Spinal cord (tissue), 9 donors: ENCODE measurements at regions not wholly inside any gene's neighbourhood (a gene's known extent, or its start where the extent isn't known, plus 50 kb on each side); places are given as distances from the start of the nearest gene placed in this dataset.
A peak's percentile ranks its signal among the peaks of the same experiment; 100 is the strongest.

Experiments
- DNase-seq, 6 donors: peaks; one replicate each; pipeline versions ENCODE4 v3.0.0 to v3.0.0-alpha.2; 2013 to 2015; ENCODE audit warnings: low spot score in 6 of 6, low read depth in 4 of 6
- H3K27ac ChIP-seq: one replicate; pipeline ENCODE4 v1.5.1; 2013; ENCODE audit warnings: low read depth, low read length, control low read depth
- H3K27me3 ChIP-seq: one replicate; pipeline ENCODE4 v1.6.1; 2013; ENCODE audit warnings: low read length; ENCODE audit not compliant: control insufficient read depth, insufficient read depth
- H3K36me3 ChIP-seq: one replicate; pipeline ENCODE4 v1.6.1; 2013; ENCODE audit warnings: low read length; ENCODE audit not compliant: control insufficient read depth, insufficient read depth
- H3K4me1 ChIP-seq: one replicate; pipeline ENCODE4 v1.6.1; 2013; ENCODE audit warnings: low read length; ENCODE audit not compliant: control insufficient read depth, insufficient read depth
- H3K4me3 ChIP-seq: one replicate; pipeline ENCODE4 v1.5.1; 2013; ENCODE audit warnings: low read depth, low read length, control low read depth
- H3K9me3 ChIP-seq: one replicate; pipeline ENCODE4 v1.6.1; 2013; ENCODE audit warnings: low read length; ENCODE audit not compliant: control insufficient read depth, insufficient read depth
- WGBS: methylation state at CpG from one replicate; pipeline ENCODE4 v1.1.5; 2013; ENCODE audit warnings: missing lambda C conversion rate; ENCODE audit not compliant: insufficient coverage; 5-methylcytosine and 5-hydroxymethylcytosine counted together
- donor health status: healthy.

DNA sequence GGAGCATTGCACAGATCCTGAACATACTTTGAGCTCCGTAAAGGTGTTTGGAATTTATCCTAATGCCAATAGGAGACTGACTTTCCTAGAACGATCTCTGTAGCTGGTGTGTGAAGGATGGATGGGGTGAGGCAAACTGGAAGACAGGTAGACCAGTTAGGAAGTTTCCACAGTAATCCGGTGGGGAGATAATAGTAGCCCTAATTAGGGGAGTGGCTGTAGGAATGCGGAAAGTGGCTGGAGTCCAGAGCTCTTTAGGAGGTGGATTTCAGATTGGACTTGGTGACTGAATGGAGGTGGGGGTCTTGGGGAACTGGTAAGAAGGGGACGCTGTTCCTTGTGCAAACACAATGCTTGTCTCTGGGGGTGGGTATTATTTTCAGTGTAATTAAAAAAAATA, 146.3 kb downstream of the SOX4 start:
- no peak overlapping the region for H3K27ac ChIP-seq
- no peaks in the 10 kb centered on the region for H3K27me3 ChIP-seq
- H3K4me1 ChIP-seq = no peaks in the 10 kb centered on the region
- H3K9me3 ChIP-seq = no peaks in the 10 kb centered on the region
- no peak overlapping the region for H3K4me3 ChIP-seq
- 59% methylated on average over 4 of the region's 5 CpGs for WGBS
- H3K36me3 ChIP-seq = no peaks in the 10 kb centered on the region
- DNase-seq = no peak

- no peaks in the 10 kb centered on the region for H3K27me3 ChIP-seq
- H3K27ac ChIP-seq = peak overlapping the region; percentile 43
- WGBS = no CpG with 5 or more reads among the region's 4 CpGs
- DNase-seq = peak in 1 of 6 donors; percentile 70
- no peak overlapping the region for H3K4me3 ChIP-seq
- no peaks in the 10 kb centered on the region for H3K9me3 ChIP-seq
- no peaks in the 10 kb centered on the region for H3K36me3 ChIP-seq
- H3K4me1 ChIP-seq = no peaks in the 10 kb centered on the region
Observed at GRCh38 chr6:21740376-21741124, 147.0 kb downstream of the SOX4 start.

GRCh38 chr6:21741221-21742109, 147.9 kb downstream of the SOX4 start:
- Histone ChIP-seq H3K36me3 (no peaks in the 10 kb centered on the region), H3K27ac (peak overlapping the region; percentile 41), H3K27me3 (no peaks in the 10 kb centered on the region), H3K9me3 (no peaks in the 10 kb centered on the region), H3K4me3 (no peak overlapping the region), H3K4me1 (no peaks in the 10 kb centered on the region)
- peak in 2 of 6 donors; percentile 68 to 88 for DNase-seq
- no CpG with 5 or more reads among the region's 6 CpGs for WGBS

- Histone ChIP-seq H3K4me3 (no peak overlapping the region), H3K36me3 (no peaks in the 10 kb centered on the region), H3K27ac (peak overlapping the region; percentile 53), H3K9me3 (no peaks in the 10 kb centered on the region), H3K4me1 (no peaks in the 10 kb centered on the region), H3K27me3 (no peaks in the 10 kb centered on the region)
- peak in 2 of 6 donors; percentile 56 to 75 for DNase-seq
- WGBS = 57% methylated on average over 1 of the region's 6 CpGs
Observed at GRCh38 chr6:21742238-21742660, 148.7 kb downstream of the SOX4 start.

DNA sequence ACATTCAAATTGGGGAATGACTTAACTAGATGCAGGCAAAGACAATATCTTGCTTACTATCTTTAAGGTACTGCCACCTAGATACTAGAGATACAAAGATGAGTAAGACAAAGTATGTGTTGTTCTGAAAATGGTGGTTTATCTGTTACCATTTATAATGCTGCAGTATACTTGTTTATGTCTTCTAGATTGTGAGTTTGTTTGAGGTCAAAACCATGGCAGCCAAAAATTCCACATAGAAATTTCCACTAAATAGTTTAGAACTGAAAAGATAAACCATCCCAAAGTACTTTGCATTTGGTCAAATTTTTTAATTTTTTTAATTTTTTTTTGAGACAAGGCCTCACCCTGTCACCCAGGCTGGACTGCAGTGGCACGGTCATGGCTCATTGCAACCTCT, 150.8 kb downstream of the SOX4 start:
- no peaks in the 10 kb centered on the region for H3K9me3 ChIP-seq
- DNase-seq = no peak
- no peak overlapping the region for H3K27ac ChIP-seq
- no peaks in the 10 kb centered on the region for H3K36me3 ChIP-seq
- no peak overlapping the region for H3K4me3 ChIP-seq
- no peaks in the 10 kb centered on the region for H3K4me1 ChIP-seq
- no peaks in the 10 kb centered on the region for H3K27me3 ChIP-seq
- WGBS = 89% methylated on average over 1 of the region's 1 CpG

DNA sequence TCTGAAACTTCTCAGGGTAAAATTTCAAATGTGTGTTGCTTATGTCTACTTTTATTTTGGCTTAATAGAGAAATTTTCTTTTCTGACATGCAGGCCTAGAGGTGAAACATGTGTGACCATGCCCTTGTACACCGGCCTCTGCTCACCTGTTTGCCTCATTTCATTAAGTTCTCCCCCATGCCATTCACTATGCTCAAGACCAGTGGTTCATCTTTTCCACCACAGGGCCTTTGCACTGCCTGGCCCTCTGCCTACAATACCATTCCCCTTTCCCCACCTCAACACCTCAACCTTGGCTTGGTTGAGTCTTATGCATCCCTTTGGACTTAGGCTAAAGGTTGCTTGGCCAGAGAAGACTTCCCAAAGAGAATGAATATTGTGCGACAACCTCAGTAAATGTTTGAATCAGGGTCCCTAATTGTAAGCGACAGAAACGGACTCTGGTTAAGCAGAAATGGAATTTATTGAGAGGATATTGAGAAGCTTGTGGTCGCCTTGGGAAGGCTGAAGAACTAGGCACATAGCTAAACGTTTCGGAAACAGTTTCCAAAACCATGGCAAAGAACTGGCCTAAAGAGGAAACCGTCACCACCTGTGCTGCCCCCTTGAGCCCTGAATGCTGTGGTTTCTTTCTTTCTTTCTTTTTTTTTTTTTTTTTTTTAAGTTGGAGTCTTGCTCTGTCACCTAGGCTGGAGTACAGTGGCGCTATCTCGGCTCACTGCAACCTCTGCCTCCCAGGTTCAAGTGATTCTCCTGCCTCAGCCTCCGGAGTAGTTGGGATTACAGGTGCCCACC, 152.2 kb downstream of the SOX4 start:
- 100% methylated on average over 4 of the region's 11 CpGs for WGBS
- Histone ChIP-seq H3K9me3 (no peaks in the 10 kb centered on the region), H3K4me1 (no peaks in the 10 kb centered on the region), H3K36me3 (no peaks in the 10 kb centered on the region), H3K27me3 (no peaks in the 10 kb centered on the region), H3K27ac (no peak overlapping the region), H3K4me3 (no peak overlapping the region)
- DNase-seq = no peak

- H3K4me3 ChIP-seq = no peak overlapping the region
- no peaks in the 10 kb centered on the region for H3K27me3 ChIP-seq
- H3K27ac ChIP-seq = no peak overlapping the region
- no peaks in the 10 kb centered on the region for H3K4me1 ChIP-seq
- DNase-seq = no peak
- no CpG with 5 or more reads among the region's 4 CpGs for WGBS
- no peaks in the 10 kb centered on the region for H3K36me3 ChIP-seq
- no peaks in the 10 kb centered on the region for H3K9me3 ChIP-seq
Observed at GRCh38 chr6:21747441-21747840, 153.9 kb downstream of the SOX4 start.

DNA sequence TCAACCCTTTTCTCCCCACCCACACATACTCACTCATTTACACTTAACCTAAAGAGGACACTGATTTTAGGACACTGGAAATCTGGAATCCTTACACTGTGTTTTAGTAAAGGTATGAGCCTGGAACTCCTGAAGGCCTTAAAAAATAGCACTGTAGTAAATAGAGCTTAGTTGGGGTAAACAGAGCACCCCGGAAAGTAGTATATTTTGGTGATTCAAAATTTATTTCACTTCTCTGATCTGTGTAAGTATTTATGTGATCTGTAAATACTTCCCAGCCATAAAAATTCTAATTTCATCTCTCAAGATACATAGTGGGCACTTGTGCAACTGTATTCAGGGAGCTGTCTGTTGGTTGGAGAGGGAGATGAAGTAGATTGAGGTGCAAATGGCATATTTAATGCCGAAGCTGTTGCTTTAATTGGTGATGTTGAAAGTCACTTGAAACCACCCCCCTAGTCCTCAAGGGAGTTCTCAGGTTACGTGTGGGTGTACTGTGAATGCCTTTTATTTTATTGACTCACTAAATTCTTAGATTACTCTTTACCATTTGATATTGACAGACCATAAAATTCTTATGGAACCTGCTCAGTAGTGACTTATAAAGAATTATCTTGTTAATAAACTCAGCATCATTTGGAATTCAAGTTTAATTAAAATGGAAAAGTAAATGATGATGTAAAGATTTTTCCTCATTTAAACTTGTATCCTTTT, 154.9 kb downstream of the SOX4 start:
- DNase-seq = no peak
- H3K27me3 ChIP-seq = no peaks in the 10 kb centered on the region
- H3K36me3 ChIP-seq = no peaks in the 10 kb centered on the region
- H3K4me3 ChIP-seq = no peak overlapping the region
- WGBS = no CpG with 5 or more reads among the region's 3 CpGs
- H3K9me3 ChIP-seq = no peaks in the 10 kb centered on the region
- H3K4me1 ChIP-seq = no peaks in the 10 kb centered on the region
- no peak overlapping the region for H3K27ac ChIP-seq

GRCh38 chr6:21749754-21750153, 156.2 kb downstream of the SOX4 start:
- no peaks in the 10 kb centered on the region for H3K27me3 ChIP-seq
- H3K36me3 ChIP-seq = no peaks in the 10 kb centered on the region
- DNase-seq = peak in 1 of 6 donors; percentile 84
- no peak overlapping the region for H3K27ac ChIP-seq
- H3K4me3 ChIP-seq = no peak overlapping the region
- H3K9me3 ChIP-seq = no peaks in the 10 kb centered on the region
- no CpG with 5 or more reads among the region's 2 CpGs for WGBS
- H3K4me1 ChIP-seq = no peaks in the 10 kb centered on the region
